Uterus (tissue), 2 donors: ENCODE measurements at regions not wholly inside any gene's neighbourhood (a gene's known extent, or its start where the extent isn't known, plus 50 kb on each side); places are given as distances from the start of the nearest gene placed in this dataset.

Experiments
- CTCF ChIP-seq, 4 experiments: fragments of 200-600 bp in 2 of 4; fragments of 450-650 bp in 2 of 4; sonication (generic) in 2 of 4; IDR thresholded peaks; one replicate each; pipeline ENCODE4 v1.5.1; 2016 to 2019; ENCODE audit warnings: antibody characterized with exemption in 4 of 4, mild to moderate bottlenecking in 2 of 4, moderate library complexity in 1 of 4
- POLR2A ChIP-seq, 2 donors: fragments of 450-650 bp; IDR thresholded peaks; one replicate each; pipeline ENCODE4 v1.6.1; 2016; ENCODE audit warnings: antibody characterized with exemption in 2 of 2, mild to moderate bottlenecking in 1 of 2, moderate library complexity in 1 of 2

DNA sequence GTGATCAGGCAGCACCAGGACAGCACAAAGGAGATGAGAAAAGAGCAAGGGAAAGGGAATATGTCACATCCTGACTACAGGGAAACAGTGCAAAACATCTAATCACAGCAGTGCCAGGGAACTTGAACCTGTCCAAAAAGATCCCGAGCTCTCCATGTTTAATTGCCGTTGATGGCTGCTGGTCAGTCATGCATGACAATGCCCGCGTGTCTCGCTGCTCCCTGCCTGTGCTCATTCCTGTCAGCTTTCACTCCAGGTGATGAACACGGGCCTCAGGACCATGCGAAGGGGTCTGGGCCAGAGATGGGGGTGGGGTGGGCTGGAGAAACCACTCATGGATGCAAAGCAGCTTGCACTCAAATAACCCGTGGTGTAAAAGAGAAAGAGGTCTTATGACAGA lies 287.0 kb downstream of the GPATCH2 start:
- TF ChIP-seq CTCF (IDR thresholded peaks at IDR 0.05): no peak
- TF ChIP-seq POLR2A (IDR thresholded peaks at IDR 0.05): no peak
